Suprapubic skin (tissue), 3 donors: ENCODE measurements at regions not wholly inside any gene's neighbourhood (a gene's known extent, or its start where the extent isn't known, plus 50 kb on each side); places are given as distances from the start of the nearest gene placed in this dataset.

Experiments
- CTCF ChIP-seq, 2 donors: fragments of 200-600 bp in 1 of 2; fragments of 450-650 bp in 1 of 2; sonication (generic) in 1 of 2; IDR thresholded peaks; one replicate each; pipeline ENCODE4 v1.5.1; 2016 to 2019; ENCODE audit warnings: antibody characterized with exemption in 2 of 2, mild to moderate bottlenecking in 1 of 2, moderate library complexity in 1 of 2
- POLR2A ChIP-seq, 2 donors: fragments of 450-650 bp; IDR thresholded peaks; one replicate each; pipeline ENCODE4 v1.6.1; 2017; ENCODE audit warnings: antibody characterized with exemption in 2 of 2, mild to moderate bottlenecking in 2 of 2, moderate library complexity in 2 of 2

GRCh38 chr2:144084114-144084661 lies 435.7 kb downstream of the ZEB2 start:
- TF ChIP-seq CTCF (IDR thresholded peaks at IDR 0.05) = no peak
- no peak for TF ChIP-seq POLR2A (IDR thresholded peaks at IDR 0.05)
